Activated T-cell treated with anti-CD3 and anti-CD28 coated beads, Interleukin-2, amount 50 U/mL, for 72 hours (primary cell): ENCODE measurements at regions not wholly inside any gene's neighbourhood (a gene's known extent, or its start where the extent isn't known, plus 50 kb on each side); places are given as distances from the start of the nearest gene placed in this dataset.

Experiments used
- ATAC-seq, 2 donors: fragments of 150-1000 bp; cut with Tn5 transposase; replicated peaks in 1 of 2; 2 replicates each; pipeline ENCODE4 v1.10.0; 2021; ENCODE audit warnings: moderate library complexity in 2 of 2, mild to moderate bottlenecking in 1 of 2
- DNase-seq, 2 donors: peaks; one replicate each; pipeline ENCODE4 v3.0.0; 2021 to 2022; ENCODE audit warnings: mixed read lengths in 1 of 2
- H3K27ac Mint-ChIP-seq: one replicate; pipeline ENCODE4 v1.8.0; 2022; ENCODE audit warnings: mild to moderate bottlenecking, moderate library complexity, mixed read lengths
- H3K27me3 Mint-ChIP-seq: one replicate; pipeline ENCODE4 v1.8.0; 2022; ENCODE audit warnings: low read depth, mixed read lengths
- H3K36me3 Mint-ChIP-seq, 2 donors: one replicate each; pipeline ENCODE4 v1.8.0; 2022; ENCODE audit warnings: mixed read lengths in 2 of 2, mild to moderate bottlenecking in 1 of 2; ENCODE audit not compliant: insufficient read depth in 2 of 2
- H3K4me1 Mint-ChIP-seq: one replicate; pipeline ENCODE4 v1.8.0; 2022; ENCODE audit warnings: low read depth, mixed read lengths
- H3K4me3 Mint-ChIP-seq, 2 donors: one replicate each; pipeline ENCODE4 v1.8.0; 2022; ENCODE audit warnings: mild to moderate bottlenecking in 2 of 2, mixed read lengths in 2 of 2, moderate library complexity in 2 of 2
- H3K9me3 Mint-ChIP-seq, 2 donors: one replicate each; pipeline ENCODE4 v1.8.0; 2022; ENCODE audit warnings: mixed read lengths in 2 of 2

- Mint-ChIP-seq H3K27ac (no peak overlapping the region), H3K4me3 (no peak overlapping the region), H3K27me3 (no peaks in the 10 kb centered on the region), H3K4me1 (no peaks in the 10 kb centered on the region), H3K36me3 (peaks cover 0 to 2% of the 10 kb centered on the region in 2 donors), H3K9me3 (peaks cover 9 to 10% of the 10 kb centered on the region in 2 donors)
- ATAC-seq (no peak), DNase-seq (no peak)
Observed at GRCh38 chr14:46230540-46230939, 421.0 kb downstream of the RPL10L start.

- no peak for ATAC-seq
- no peak overlapping the region for H3K27ac Mint-ChIP-seq
- no peaks in the 10 kb centered on the region for H3K4me1 Mint-ChIP-seq
Observed at GRCh38 chr14:46215801-46216200, 435.8 kb downstream of the RPL10L start.

GRCh38 chr14:46198676-46199075 is 452.9 kb downstream of the RPL10L start:
- Mint-ChIP-seq H3K9me3 (peaks cover 4% of the 10 kb centered on the region in 2 donors), H3K4me3 (no peak overlapping the region), H3K27ac (no peak overlapping the region), H3K4me1 (no peaks in the 10 kb centered on the region), H3K36me3 (no peaks in the 10 kb centered on the region), H3K27me3 (no peaks in the 10 kb centered on the region)
- ATAC-seq = no peak
- DNase-seq = no peak

More at GRCh38 chr14:46215801-46216200, 435.8 kb downstream of the RPL10L start:
- no peaks in the 10 kb centered on the region for H3K27me3 Mint-ChIP-seq
- peaks cover 6 to 8% of the 10 kb centered on the region in 2 donors for H3K9me3 Mint-ChIP-seq
- no peak overlapping the region for H3K4me3 Mint-ChIP-seq
- H3K36me3 Mint-ChIP-seq = no peaks in the 10 kb centered on the region
- DNase-seq = no peak

- no peak overlapping the region for H3K4me3 Mint-ChIP-seq
Observed at GRCh38 chr14:46197856-46198255, 453.7 kb downstream of the RPL10L start.

More at GRCh38 chr14:46197856-46198255, 453.7 kb downstream of the RPL10L start:
- ATAC-seq (no peak), DNase-seq (no peak)
- H3K9me3 Mint-ChIP-seq = peaks cover 4 to 5% of the 10 kb centered on the region in 2 donors
- H3K36me3 Mint-ChIP-seq = no peaks in the 10 kb centered on the region
- H3K4me1 Mint-ChIP-seq = no peaks in the 10 kb centered on the region
- no peak overlapping the region for H3K27ac Mint-ChIP-seq
- no peaks in the 10 kb centered on the region for H3K27me3 Mint-ChIP-seq
